Sigmoid colon (tissue), 6 donors: ENCODE measurements at regions not wholly inside any gene's neighbourhood (a gene's known extent, or its start where the extent isn't known, plus 50 kb on each side); places are given as distances from the start of the nearest gene placed in this dataset.

Experiments used
- DNase-seq: peaks from one replicate; pipeline ENCODE4 v3.0.0-alpha.2; 2019
- H3K27ac ChIP-seq, 4 donors: fragments of 200-600 bp; sonication (generic); one replicate each; pipeline ENCODE4 v1.5.1; 2016 to 2019; ENCODE audit warnings: mild to moderate bottlenecking in 1 of 4
- H3K27me3 ChIP-seq, 3 donors: fragments of 200-600 bp; sonication (generic); one replicate each; pipeline ENCODE4 v1.5.1; 2019; ENCODE audit warnings: mild to moderate bottlenecking in 1 of 3
- H3K36me3 ChIP-seq, 4 donors: fragments of 200-600 bp; sonication (generic); one replicate each; pipeline ENCODE4 v1.5.1; 2016 to 2019
- H3K4me1 ChIP-seq, 4 donors: fragments of 200-600 bp; sonication (generic); one replicate each; pipeline ENCODE4 v1.5.1; 2017 to 2019
- H3K4me3 ChIP-seq, 4 donors: fragments of 200-600 bp; sonication (generic); one replicate each; pipeline ENCODE4 v1.5.1; 2017 to 2019; ENCODE audit warnings: mild to moderate bottlenecking in 2 of 4, moderate library complexity in 1 of 4
- H3K9me3 ChIP-seq, 4 donors: fragments of 200-600 bp in 3 of 4; sonication (generic) in 3 of 4; one replicate each; pipeline versions ENCODE4 v1.5.1 to v1.6.1; 2013 to 2019
- EP300 ChIP-seq, 4 donors: sonication (generic); formaldehyde crosslinking; IDR thresholded peaks; one replicate each; pipeline ENCODE4 v1.6.1; 2017; ENCODE audit warnings: antibody characterized with exemption in 4 of 4
- POLR2A ChIP-seq, 2 donors: fragments of 450-650 bp; IDR thresholded peaks; one replicate each; pipeline ENCODE4 v1.6.1; 2016; ENCODE audit warnings: antibody characterized with exemption in 2 of 2, mild to moderate bottlenecking in 2 of 2, moderate library complexity in 2 of 2
- POLR2AphosphoS5 ChIP-seq, 4 donors: sonication (generic); formaldehyde crosslinking; IDR thresholded peaks; one replicate each; pipeline ENCODE4 v1.6.1; 2017; ENCODE audit warnings: antibody characterized with exemption in 4 of 4
- WGBS, 2 donors: extraction: QIAGEN DNeasy Blood & Tissue Kit; methylation state at CpG; one replicate each; pipeline ENCODE4 v1.1.7; 2013; 5-methylcytosine and 5-hydroxymethylcytosine counted together
- intact Hi-C: fragments of 100-400 bp; cut with DNase I; formaldehyde crosslinking; loops from one replicate; pipeline ENCODE4 v1.15.1; 2023
- TF ChIP-seq, protein P1 (sequence below), 4 experiments: fragments of 450-650 bp in 3 of 4; fragments of 200-600 bp in 1 of 4; IDR thresholded peaks; one replicate each; pipeline ENCODE4 v1.5.1; 2016 to 2019; ENCODE audit warnings: antibody characterized with exemption in 4 of 4, mild to moderate bottlenecking in 3 of 4, moderate library complexity in 2 of 4
- donor health status: healthy with polysubstance abuse.
- donor health status: healthy.

- Histone ChIP-seq H3K27ac (no peak overlapping the region), H3K27me3 (no peaks in the 10 kb centered on the region), H3K9me3 (no peaks in the 10 kb centered on the region), H3K4me1 (no peaks in the 10 kb centered on the region), H3K4me3 (no peak overlapping the region), H3K36me3 (no peaks in the 10 kb centered on the region)
- no peak for TF ChIP-seq POLR2A (IDR thresholded peaks at IDR 0.05)
- no peak for TF ChIP-seq EP300 (IDR thresholded peaks at IDR 0.05)
- TF ChIP-seq, protein P1, sequence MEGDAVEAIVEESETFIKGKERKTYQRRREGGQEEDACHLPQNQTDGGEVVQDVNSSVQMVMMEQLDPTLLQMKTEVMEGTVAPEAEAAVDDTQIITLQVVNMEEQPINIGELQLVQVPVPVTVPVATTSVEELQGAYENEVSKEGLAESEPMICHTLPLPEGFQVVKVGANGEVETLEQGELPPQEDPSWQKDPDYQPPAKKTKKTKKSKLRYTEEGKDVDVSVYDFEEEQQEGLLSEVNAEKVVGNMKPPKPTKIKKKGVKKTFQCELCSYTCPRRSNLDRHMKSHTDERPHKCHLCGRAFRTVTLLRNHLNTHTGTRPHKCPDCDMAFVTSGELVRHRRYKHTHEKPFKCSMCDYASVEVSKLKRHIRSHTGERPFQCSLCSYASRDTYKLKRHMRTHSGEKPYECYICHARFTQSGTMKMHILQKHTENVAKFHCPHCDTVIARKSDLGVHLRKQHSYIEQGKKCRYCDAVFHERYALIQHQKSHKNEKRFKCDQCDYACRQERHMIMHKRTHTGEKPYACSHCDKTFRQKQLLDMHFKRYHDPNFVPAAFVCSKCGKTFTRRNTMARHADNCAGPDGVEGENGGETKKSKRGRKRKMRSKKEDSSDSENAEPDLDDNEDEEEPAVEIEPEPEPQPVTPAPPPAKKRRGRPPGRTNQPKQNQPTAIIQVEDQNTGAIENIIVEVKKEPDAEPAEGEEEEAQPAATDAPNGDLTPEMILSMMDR (IDR thresholded peaks at IDR 0.05): no peak
- 59 to 75% methylated on average over 5 of the region's 5 CpGs for WGBS, 2 donors
- DNase-seq: no peak
- intact Hi-C loops: no loop called here
Observed at GRCh38 chr18:68436485-68436884, 278.4 kb downstream of the TMX3 start.

GRCh38 chr18:68435581-68435980, 279.3 kb downstream of the TMX3 start:
- Histone ChIP-seq H3K4me3 (no peak overlapping the region), H3K36me3 (no peaks in the 10 kb centered on the region), H3K4me1 (no peaks in the 10 kb centered on the region), H3K27me3 (no peaks in the 10 kb centered on the region), H3K27ac (no peak overlapping the region), H3K9me3 (no peaks in the 10 kb centered on the region)
- DNase-seq: no peak
- TF ChIP-seq POLR2AphosphoS5 (IDR thresholded peaks at IDR 0.05): no peak
- no peak for TF ChIP-seq EP300 (IDR thresholded peaks at IDR 0.05)
- TF ChIP-seq, protein P1 (IDR thresholded peaks at IDR 0.05): no peak
- TF ChIP-seq POLR2A (IDR thresholded peaks at IDR 0.05): no peak
- 79 to 85% methylated on average over 2 of the region's 2 CpGs for WGBS, 2 donors
- intact Hi-C loops: no loop called here

GRCh38 chr18:68431922-68432198, 283.0 kb downstream of the TMX3 start:
- intact Hi-C loops: no loop called here
- Histone ChIP-seq H3K9me3 (no peaks in the 10 kb centered on the region), H3K36me3 (no peaks in the 10 kb centered on the region), H3K27me3 (no peaks in the 10 kb centered on the region), H3K4me3 (no peak overlapping the region), H3K4me1 (peaks cover 0 to 5% (median 0%) of the 10 kb centered on the region in 4 donors), H3K27ac (no peak overlapping the region)
- WGBS, 2 donors: 91 to 92% methylated on average over 5 of the region's 5 CpGs
- no peak for DNase-seq
- no peak for TF ChIP-seq EP300 (IDR thresholded peaks at IDR 0.05)
- TF ChIP-seq POLR2AphosphoS5 (IDR thresholded peaks at IDR 0.05): no peak
- TF ChIP-seq, protein P1 (IDR thresholded peaks at IDR 0.05): no peak
- TF ChIP-seq POLR2A (IDR thresholded peaks at IDR 0.05): no peak

DNA sequence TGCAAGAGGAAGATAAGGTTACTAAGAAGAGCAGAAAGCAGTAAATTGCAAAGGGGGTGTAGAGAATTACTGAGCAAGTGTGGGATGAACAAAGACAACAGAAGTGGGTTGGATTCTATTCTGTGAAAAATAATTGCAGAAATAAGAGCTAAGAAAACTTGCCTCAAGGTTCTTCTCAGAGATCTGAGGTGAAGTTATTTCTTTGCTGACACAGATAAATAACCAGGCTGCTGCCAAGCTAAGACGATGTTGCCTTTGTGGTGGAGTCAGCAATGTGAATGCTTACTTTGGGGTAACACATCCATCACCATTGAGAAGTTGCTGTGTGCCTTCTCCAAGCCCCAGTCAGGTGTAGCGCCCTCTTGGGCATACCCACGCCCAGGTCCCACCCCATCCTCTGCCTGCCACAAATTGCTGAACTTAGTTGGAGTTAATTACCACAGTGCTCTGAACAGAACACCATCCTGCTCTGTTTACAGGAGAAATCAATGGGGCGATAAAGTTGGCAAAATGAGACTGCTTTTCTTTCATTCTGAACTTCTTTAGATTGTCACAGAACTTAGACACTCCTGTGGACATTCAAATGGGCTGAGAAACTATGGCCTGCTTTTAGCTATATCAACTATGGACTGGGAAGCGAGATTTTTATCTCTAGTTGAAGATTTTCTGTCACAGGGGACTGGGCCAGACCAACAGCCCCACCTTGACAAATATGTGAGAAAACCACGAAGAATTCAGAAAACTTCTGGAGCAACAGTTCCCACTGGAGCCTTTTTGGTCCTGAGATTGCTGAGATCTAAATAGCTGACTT, 283.6 kb downstream of the TMX3 start:
- H3K4me1 ChIP-seq: peaks cover 0 to 5% (median 0%) of the 10 kb centered on the region in 4 donors
- no peaks in the 10 kb centered on the region for H3K36me3 ChIP-seq
- 52 to 74% methylated on average over 6 of the region's 6 CpGs for WGBS, 2 donors
- DNase-seq: no peak
- H3K27me3 ChIP-seq: no peaks in the 10 kb centered on the region
- no peak overlapping the region for H3K4me3 ChIP-seq
- no peak overlapping the region for H3K27ac ChIP-seq
- intact Hi-C loops: no loop called here
- no peaks in the 10 kb centered on the region for H3K9me3 ChIP-seq
- TF ChIP-seq POLR2A (IDR thresholded peaks at IDR 0.05): no peak
- TF ChIP-seq EP300 (IDR thresholded peaks at IDR 0.05): no peak
- no peak for TF ChIP-seq POLR2AphosphoS5 (IDR thresholded peaks at IDR 0.05)
- TF ChIP-seq, protein P1 (IDR thresholded peaks at IDR 0.05): no peak

- Histone ChIP-seq H3K36me3 (no peaks in the 10 kb centered on the region), H3K27ac (no peak overlapping the region), H3K4me3 (no peak overlapping the region), H3K9me3 (no peaks in the 10 kb centered on the region), H3K27me3 (no peaks in the 10 kb centered on the region), H3K4me1 (peaks cover 0 to 5% (median 0%) of the 10 kb centered on the region in 4 donors)
- no peak for DNase-seq
- intact Hi-C loops: no loop called here
- TF ChIP-seq, protein P1 (IDR thresholded peaks at IDR 0.05): no peak
- TF ChIP-seq POLR2AphosphoS5 (IDR thresholded peaks at IDR 0.05): no peak
- WGBS, 2 donors: 54 to 66% methylated on average over 2 of the region's 2 CpGs
Observed at GRCh38 chr18:68429841-68430240, 285.1 kb downstream of the TMX3 start.
